Endometrium (tissue), 2 donors: ENCODE measurements at regions not wholly inside any gene's neighbourhood (a gene's known extent, or its start where the extent isn't known, plus 50 kb on each side); places are given as distances from the start of the nearest gene placed in this dataset.

Experiments
- FAIRE-seq: peaks from 2 replicates; lab custom pipeline; 2012; peaks lifted over from hg19 to GRCh38; lab: Jason Lieb, UNC
- donor health status: control.
- donor health status: control.

- FAIRE-seq = no peak
Measured at GRCh38 chr11:95353706-95354105, 122.7 kb upstream of the SESN3 start.

- no peak for FAIRE-seq
Measured at GRCh38 chr11:95352733-95353346, 121.8 kb upstream of the SESN3 start.

- no peak for FAIRE-seq
Measured at GRCh38 chr11:95349345-95349942, 118.4 kb upstream of the SESN3 start.

GRCh38 chr11:95346265-95346664 lies 115.3 kb upstream of the SESN3 start:
- FAIRE-seq = no peak

- FAIRE-seq = no peak
Measured at GRCh38 chr11:95345651-95346050, 114.6 kb upstream of the SESN3 start.

GRCh38 chr11:95344932-95345642 lies 114.1 kb upstream of the SESN3 start:
- no peak for FAIRE-seq

GRCh38 chr11:95341221-95341620 lies 110.2 kb upstream of the SESN3 start:
- no peak for FAIRE-seq

GRCh38 chr11:95339086-95339901 lies 108.3 kb upstream of the SESN3 start:
- FAIRE-seq = no peak

- peak; percentile 98 for FAIRE-seq
Measured at GRCh38 chr11:95338430-95338991, 107.5 kb upstream of the SESN3 start.

GRCh38 chr11:95337972-95338429 lies 107.0 kb upstream of the SESN3 start:
- FAIRE-seq = no peak

- FAIRE-seq = no peak
Measured at GRCh38 chr11:95337175-95337957, 106.4 kb upstream of the SESN3 start.

- FAIRE-seq = no peak
Measured at GRCh38 chr11:95335989-95336388, 105.0 kb upstream of the SESN3 start.

- no peak for FAIRE-seq
Measured at GRCh38 chr11:95331161-95331560, 100.2 kb upstream of the SESN3 start.

- no peak for FAIRE-seq
Measured at GRCh38 chr11:95330302-95330701, 99.3 kb upstream of the SESN3 start.

- FAIRE-seq = peak; percentile 51
Measured at GRCh38 chr11:95327273-95327948, 96.4 kb upstream of the SESN3 start.

- no peak for FAIRE-seq
Measured at GRCh38 chr11:95325777-95326258, 94.8 kb upstream of the SESN3 start.

- FAIRE-seq = no peak
Measured at GRCh38 chr11:95324826-95325225, 93.8 kb upstream of the SESN3 start.

- no peak for FAIRE-seq
Measured at GRCh38 chr11:95322539-95322938, 91.5 kb upstream of the SESN3 start.

- FAIRE-seq = no peak
Measured at GRCh38 chr11:95318498-95318897, 87.5 kb upstream of the SESN3 start.

- no peak for FAIRE-seq
Measured at GRCh38 chr11:95308512-95309035, 77.6 kb upstream of the SESN3 start.
